ENCODE measurements at regions not wholly inside any gene's neighbourhood (a gene's known extent, or its start where the extent isn't known, plus 50 kb on each side); places are given as distances from the start of the nearest gene placed in this dataset.

GRCh38 chr5:20615888-20616563 lies 628.0 kb upstream of the CDH18 start:
- no peak for DNase-seq

GRCh38 chr5:20611620-20612019 lies 623.6 kb upstream of the CDH18 start:
- DNase-seq, result no peak

GRCh38 chr5:20610681-20611080 lies 622.7 kb upstream of the CDH18 start:
- DNase-seq, result no peak

GRCh38 chr5:20609126-20609525 lies 621.1 kb upstream of the CDH18 start:
- DNase-seq, result no peak

- DNase-seq, result no peak
Measured at GRCh38 chr5:20608567-20608966, 620.6 kb upstream of the CDH18 start.

- DNase-seq, result no peak
Measured at GRCh38 chr5:20605732-20606525, 617.9 kb upstream of the CDH18 start.

- no peak for DNase-seq
Measured at GRCh38 chr5:20604992-20605391, 617.0 kb upstream of the CDH18 start.

- DNase-seq, result no peak
Measured at GRCh38 chr5:20601678-20602100, 613.7 kb upstream of the CDH18 start.

- no peak for DNase-seq
Measured at GRCh38 chr5:20590356-20590755, 602.4 kb upstream of the CDH18 start.

GRCh38 chr5:20575571-20575970 lies 587.6 kb upstream of the CDH18 start:
- no peak for DNase-seq

GRCh38 chr5:20574576-20574975 lies 586.6 kb upstream of the CDH18 start:
- no peak for DNase-seq

GRCh38 chr5:20572614-20573013 lies 584.6 kb upstream of the CDH18 start:
- no peak for DNase-seq

GRCh38 chr5:20570486-20570885 lies 582.5 kb upstream of the CDH18 start:
- DNase-seq, result no peak

- no peak for DNase-seq
Measured at GRCh38 chr5:20562544-20562943, 574.5 kb upstream of the CDH18 start.

- DNase-seq, result no peak
Measured at GRCh38 chr5:20559845-20560244, 571.8 kb upstream of the CDH18 start.

GRCh38 chr5:20556115-20556763 lies 568.2 kb upstream of the CDH18 start:
- DNase-seq, result no peak

- no peak for DNase-seq
Measured at GRCh38 chr5:20555034-20555433, 567.0 kb upstream of the CDH18 start.

- no peak for DNase-seq
Measured at GRCh38 chr5:20554001-20554400, 566.0 kb upstream of the CDH18 start.

GRCh38 chr5:20537911-20538703 lies 550.1 kb upstream of the CDH18 start:
- no peak for DNase-seq

- no peak for DNase-seq
Measured at GRCh38 chr5:20536813-20537212, 548.8 kb upstream of the CDH18 start.

- no peak for DNase-seq
Measured at GRCh38 chr5:20536341-20536740, 548.3 kb upstream of the CDH18 start.

GRCh38 chr5:20528471-20528870 lies 540.5 kb upstream of the CDH18 start:
- DNase-seq, result no peak

GRCh38 chr5:20524991-20525529 lies 537.1 kb upstream of the CDH18 start:
- DNase-seq, result no peak

All from NCI-H2107 (cell line).